ENCODE measurements at regions not wholly inside any gene's neighbourhood (a gene's known extent, or its start where the extent isn't known, plus 50 kb on each side); places are given as distances from the start of the nearest gene placed in this dataset.

- Mint-ChIP-seq H3K27me3 (ENCODE audit: low read depth) (no peaks in the 10 kb centered on the region), H3K4me3 (no peak overlapping the region)
These were observed 96.8 kb downstream of the IYD start for GRCh38 chr6:150465610-150466009.

GRCh38 chr6:150466196-150466595 is 97.4 kb downstream of the IYD start:
- DNase-seq (ENCODE audit: low spot score in 2 of 2, unreplicated experiment in 2 of 2) = no peak
- no peaks in the 10 kb centered on the region for H3K36me3 Mint-ChIP-seq
- H3K4me1 Mint-ChIP-seq = peaks cover 12% of the 10 kb centered on the region
- no peak for TF ChIP-seq CTCF (IDR thresholded peaks at IDR 0.05; ENCODE audit: unreplicated experiment)
- no peak overlapping the region for H3K27ac Mint-ChIP-seq
- peaks cover 14% of the 10 kb centered on the region for H3K9me3 Mint-ChIP-seq
- H3K27me3 Mint-ChIP-seq (ENCODE audit: low read depth) = no peaks in the 10 kb centered on the region
- no peak overlapping the region for H3K4me3 Mint-ChIP-seq

More at GRCh38 chr6:150465610-150466009, 96.8 kb downstream of the IYD start:
- no peak for DNase-seq (ENCODE audit: low spot score in 2 of 2, unreplicated experiment in 2 of 2)
- Mint-ChIP-seq H3K27ac (no peak overlapping the region), H3K4me1 (peaks cover 12% of the 10 kb centered on the region), H3K36me3 (no peaks in the 10 kb centered on the region), H3K9me3 (peaks cover 14% of the 10 kb centered on the region)
- no peak for TF ChIP-seq CTCF (IDR thresholded peaks at IDR 0.05; ENCODE audit: unreplicated experiment)

GRCh38 chr6:150470131-150470530 is 101.3 kb downstream of the IYD start:
- no peaks in the 10 kb centered on the region for H3K36me3 Mint-ChIP-seq
- peaks cover 8% of the 10 kb centered on the region for H3K4me1 Mint-ChIP-seq
- peaks cover 12% of the 10 kb centered on the region for H3K9me3 Mint-ChIP-seq
- DNase-seq (ENCODE audit: low spot score in 2 of 2, unreplicated experiment in 2 of 2) = no peak
- no peak for TF ChIP-seq CTCF (IDR thresholded peaks at IDR 0.05; ENCODE audit: unreplicated experiment)
- no peak overlapping the region for H3K27ac Mint-ChIP-seq
- no peaks in the 10 kb centered on the region for H3K27me3 Mint-ChIP-seq (ENCODE audit: low read depth)
- H3K4me3 Mint-ChIP-seq = no peak overlapping the region

GRCh38 chr6:150470960-150471665 is 102.3 kb downstream of the IYD start:
- H3K9me3 Mint-ChIP-seq = peaks cover 12% of the 10 kb centered on the region
- H3K27ac Mint-ChIP-seq = no peak overlapping the region
- no peaks in the 10 kb centered on the region for H3K27me3 Mint-ChIP-seq (ENCODE audit: low read depth)
- peaks cover 1% of the 10 kb centered on the region for H3K4me1 Mint-ChIP-seq
- no peak for TF ChIP-seq CTCF (IDR thresholded peaks at IDR 0.05; ENCODE audit: unreplicated experiment)
- no peaks in the 10 kb centered on the region for H3K36me3 Mint-ChIP-seq
- H3K4me3 Mint-ChIP-seq = no peak overlapping the region
- DNase-seq (ENCODE audit: low spot score in 2 of 2, unreplicated experiment in 2 of 2) = no peak

- H3K4me3 Mint-ChIP-seq = no peak overlapping the region
- no peak for TF ChIP-seq CTCF (IDR thresholded peaks at IDR 0.05; ENCODE audit: unreplicated experiment)
- peaks cover 7% of the 10 kb centered on the region for H3K4me1 Mint-ChIP-seq
- DNase-seq (ENCODE audit: low spot score in 2 of 2, unreplicated experiment in 2 of 2) = no peak
- peaks cover 4% of the 10 kb centered on the region for H3K9me3 Mint-ChIP-seq
- H3K27me3 Mint-ChIP-seq (ENCODE audit: low read depth) = no peaks in the 10 kb centered on the region
- H3K27ac Mint-ChIP-seq = peak overlapping the region; percentile 26
- H3K36me3 Mint-ChIP-seq = no peaks in the 10 kb centered on the region
These were observed 110.1 kb downstream of the IYD start for GRCh38 chr6:150478656-150479545.

Measured in mesothelial cell of epicardium (in vitro differentiated cells).